Coronary artery (tissue), 2 donors: ENCODE measurements at regions not wholly inside any gene's neighbourhood (a gene's known extent, or its start where the extent isn't known, plus 50 kb on each side); places are given as distances from the start of the nearest gene placed in this dataset.

Experiments used
- DNase-seq: peaks from one replicate; pipeline ENCODE4 v3.0.0-alpha.2; 2017; ENCODE audit warnings: low spot score
- H3K27ac ChIP-seq, 2 donors: fragments of 200-600 bp; sonication (generic); one replicate each; pipeline ENCODE4 v1.5.1; 2016 to 2019
- H3K4me3 ChIP-seq: fragments of 200-600 bp; sonication (generic); 2 replicates; pipeline ENCODE4 v1.5.1; 2016; ENCODE audit warnings: mild to moderate bottlenecking, moderate library complexity
- TF ChIP-seq, protein P1 (sequence below): fragments of 200-600 bp; sonication (generic); IDR thresholded peaks from one replicate; pipeline ENCODE4 v1.5.1; 2019; ENCODE audit warnings: antibody characterized with exemption

DNA sequence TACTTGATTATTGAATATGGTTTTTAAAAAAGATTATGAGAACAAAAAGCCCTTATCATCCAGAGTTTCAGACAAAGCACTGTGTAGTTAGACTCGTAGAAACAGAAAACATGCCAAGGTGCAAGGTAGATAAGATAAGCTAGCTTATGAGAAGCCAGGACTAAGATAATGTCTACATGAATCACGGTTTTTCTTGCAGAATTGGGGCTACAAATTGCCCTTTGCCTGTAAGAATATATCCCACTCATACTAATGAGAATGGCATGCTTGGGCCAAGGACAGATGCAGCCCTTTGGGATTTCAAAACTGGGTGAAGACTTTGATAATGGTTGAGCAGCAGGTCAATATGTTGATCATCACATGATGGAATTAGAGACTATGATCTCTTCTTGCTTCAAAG lies 165.3 kb upstream of the PREP start:
- TF ChIP-seq, protein P1, sequence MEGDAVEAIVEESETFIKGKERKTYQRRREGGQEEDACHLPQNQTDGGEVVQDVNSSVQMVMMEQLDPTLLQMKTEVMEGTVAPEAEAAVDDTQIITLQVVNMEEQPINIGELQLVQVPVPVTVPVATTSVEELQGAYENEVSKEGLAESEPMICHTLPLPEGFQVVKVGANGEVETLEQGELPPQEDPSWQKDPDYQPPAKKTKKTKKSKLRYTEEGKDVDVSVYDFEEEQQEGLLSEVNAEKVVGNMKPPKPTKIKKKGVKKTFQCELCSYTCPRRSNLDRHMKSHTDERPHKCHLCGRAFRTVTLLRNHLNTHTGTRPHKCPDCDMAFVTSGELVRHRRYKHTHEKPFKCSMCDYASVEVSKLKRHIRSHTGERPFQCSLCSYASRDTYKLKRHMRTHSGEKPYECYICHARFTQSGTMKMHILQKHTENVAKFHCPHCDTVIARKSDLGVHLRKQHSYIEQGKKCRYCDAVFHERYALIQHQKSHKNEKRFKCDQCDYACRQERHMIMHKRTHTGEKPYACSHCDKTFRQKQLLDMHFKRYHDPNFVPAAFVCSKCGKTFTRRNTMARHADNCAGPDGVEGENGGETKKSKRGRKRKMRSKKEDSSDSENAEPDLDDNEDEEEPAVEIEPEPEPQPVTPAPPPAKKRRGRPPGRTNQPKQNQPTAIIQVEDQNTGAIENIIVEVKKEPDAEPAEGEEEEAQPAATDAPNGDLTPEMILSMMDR: no peak
- no peak for DNase-seq
- Histone ChIP-seq H3K4me3 (no peak overlapping the region), H3K27ac (no peak overlapping the region)

DNA sequence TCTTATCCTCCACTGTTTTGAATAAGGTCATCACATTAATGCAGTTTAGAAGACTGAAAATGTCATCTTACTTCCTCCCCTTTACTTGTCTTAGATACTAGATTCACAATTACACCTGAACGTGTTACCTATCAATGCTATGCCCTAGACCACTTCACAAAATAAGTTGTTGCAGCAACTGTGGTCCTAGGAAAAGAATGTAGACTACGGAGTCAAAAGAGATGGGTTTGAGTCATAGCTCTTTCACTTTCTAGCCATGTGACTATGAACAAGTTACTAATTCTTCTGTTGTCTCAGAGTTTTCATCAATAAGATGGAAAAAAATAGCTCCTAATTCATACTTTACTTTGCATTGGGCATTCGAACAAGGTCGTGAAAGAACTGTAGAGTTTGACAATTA lies 164.3 kb upstream of the PREP start:
- DNase-seq: no peak
- Histone ChIP-seq H3K4me3 (no peak overlapping the region), H3K27ac (no peak overlapping the region)
- TF ChIP-seq, protein P1: no peak

DNA sequence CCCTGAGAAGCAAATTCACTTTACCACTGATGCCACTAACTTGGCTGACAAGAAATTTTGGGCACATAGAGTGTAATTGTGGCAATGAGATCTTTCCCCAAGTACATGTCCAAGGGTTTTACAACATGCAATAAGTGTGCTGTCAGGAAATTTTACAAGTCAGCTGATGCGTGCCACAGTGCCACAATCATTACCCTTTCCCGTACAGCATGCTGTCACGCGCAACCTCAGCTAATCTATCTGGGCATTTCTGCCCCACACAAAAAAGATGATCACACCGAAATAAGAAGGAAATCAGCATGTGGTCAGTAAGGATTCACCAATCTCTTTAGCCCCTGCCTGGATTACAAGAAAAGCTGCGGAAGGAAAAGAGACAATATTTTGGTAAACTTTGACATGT lies 163.6 kb upstream of the PREP start:
- TF ChIP-seq, protein P1: no peak
- H3K27ac ChIP-seq: no peak overlapping the region
- no peak for DNase-seq
- no peak overlapping the region for H3K4me3 ChIP-seq

DNA sequence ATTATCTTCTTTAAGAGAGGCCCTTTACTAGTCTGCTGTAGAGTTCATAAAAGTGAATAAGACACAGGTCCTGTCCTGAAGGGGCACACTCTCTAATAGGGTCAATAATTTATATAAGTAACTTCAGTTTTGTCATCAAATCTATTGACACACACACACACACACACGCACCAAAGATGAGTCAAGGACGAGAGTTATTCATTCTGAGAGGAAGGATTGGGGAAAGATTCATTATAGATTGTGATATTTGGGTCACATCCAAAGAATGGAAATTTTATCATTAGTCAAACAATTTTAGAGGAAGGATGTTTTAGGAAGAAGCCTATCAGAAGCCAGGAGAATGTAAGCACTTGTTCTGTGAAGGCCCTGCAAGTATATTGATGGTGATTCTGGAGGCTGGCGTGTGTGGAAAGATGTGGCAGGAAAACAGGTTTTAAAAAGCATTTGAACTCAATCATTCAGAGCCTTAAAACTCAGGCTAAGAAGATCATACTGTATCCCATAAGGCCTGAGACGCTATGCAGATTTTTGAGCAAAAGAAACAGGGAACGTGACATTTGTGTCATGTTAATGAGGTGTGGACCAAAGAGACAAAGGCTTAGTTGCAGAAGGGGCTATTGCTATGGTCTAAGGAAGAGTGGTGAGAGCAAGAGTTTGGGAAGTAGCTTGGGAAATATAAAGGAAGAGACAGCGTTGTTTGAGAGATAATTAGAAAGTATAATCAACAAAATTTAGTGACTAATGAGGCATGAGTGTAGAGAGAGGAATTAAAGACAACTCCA lies 161.4 kb upstream of the PREP start:
- Histone ChIP-seq H3K4me3 (no peak overlapping the region), H3K27ac (no peak overlapping the region)
- DNase-seq: no peak
- TF ChIP-seq, protein P1: no peak

DNA sequence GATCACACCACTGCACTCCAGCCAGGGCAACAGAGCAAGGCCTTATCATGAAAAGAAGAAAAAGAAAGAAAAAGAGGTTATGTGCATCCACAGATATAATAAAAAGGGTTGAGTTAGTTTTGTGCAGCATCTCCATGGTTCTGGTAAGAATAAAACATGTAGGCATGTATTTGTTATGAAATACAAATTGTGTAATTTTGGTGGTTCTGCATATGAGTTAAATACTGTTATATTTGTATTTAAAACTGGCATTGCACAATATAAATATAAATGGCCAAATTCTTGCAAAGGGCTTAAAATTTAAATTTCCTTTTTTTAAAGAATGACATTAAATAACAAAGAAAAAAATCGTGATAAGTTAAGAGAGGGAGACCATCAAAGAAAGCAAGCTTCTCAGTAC lies 159.1 kb upstream of the PREP start:
- TF ChIP-seq, protein P1: no peak
- Histone ChIP-seq H3K27ac (no peak overlapping the region), H3K4me3 (no peak overlapping the region)
- DNase-seq: no peak

DNA sequence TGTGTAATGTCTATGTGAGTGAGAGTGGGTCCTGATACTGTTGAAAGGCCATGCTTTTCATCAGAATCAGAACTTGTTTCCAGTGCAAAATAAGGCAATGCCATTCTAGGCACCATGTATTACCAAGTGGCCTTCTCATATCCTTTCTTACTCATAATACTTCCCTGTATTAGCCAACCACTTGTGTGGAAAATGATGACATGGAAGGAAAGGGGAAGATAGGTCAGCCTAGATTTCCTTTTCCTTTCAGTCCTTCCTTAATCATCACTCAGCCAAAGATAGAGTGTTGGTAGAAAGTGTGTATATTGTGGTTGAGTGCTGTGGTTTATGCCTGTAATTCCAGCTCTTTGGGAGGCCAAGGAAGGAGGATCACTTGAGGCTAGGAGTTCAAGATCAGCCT lies 158.6 kb upstream of the PREP start:
- H3K27ac ChIP-seq: no peak overlapping the region
- no peak for DNase-seq
- TF ChIP-seq, protein P1: no peak
- H3K4me3 ChIP-seq: no peak overlapping the region

DNA sequence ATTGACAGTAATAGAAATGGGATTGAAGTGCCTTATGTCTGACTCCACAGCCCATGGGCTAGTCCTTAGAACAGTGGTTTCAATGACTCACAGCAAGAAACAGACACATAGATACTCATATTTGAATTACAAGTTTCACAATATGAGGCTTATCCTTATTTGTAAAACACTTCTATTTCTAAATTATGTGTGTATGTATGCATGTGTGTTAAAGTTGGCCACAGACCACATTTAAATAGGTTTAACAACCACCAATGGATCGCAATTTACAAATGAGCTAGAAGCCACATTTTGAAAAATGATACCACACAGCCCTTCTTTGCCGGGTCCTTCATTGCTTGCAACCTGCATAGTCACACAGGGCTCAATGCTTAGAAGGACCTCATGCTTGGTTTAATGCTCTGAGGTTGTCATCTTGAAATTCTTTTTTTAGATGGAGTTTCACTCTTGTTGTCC lies 157.8 kb upstream of the PREP start:
- DNase-seq: no peak
- H3K4me3 ChIP-seq: no peak overlapping the region
- H3K27ac ChIP-seq: no peak overlapping the region
- TF ChIP-seq, protein P1: no peak
